ENCODE measurements at regions not wholly inside any gene's neighbourhood (a gene's known extent, or its start where the extent isn't known, plus 50 kb on each side); places are given as distances from the start of the nearest gene placed in this dataset.

- TF ChIP-seq POLR2A (IDR thresholded peaks at IDR 0.05; ENCODE audit: low read length) (no peak), GATA1 (IDR thresholded peaks at IDR 0.05; ENCODE audit: low read depth, low read length) (no peak)
Measured at GRCh38 chr12:69066492-69067373, 133.8 kb upstream of the CPM start.
